Femur (tissue), 1 donor: ENCODE measurements at regions not wholly inside any gene's neighbourhood (a gene's known extent, or its start where the extent isn't known, plus 50 kb on each side); places are given as distances from the start of the nearest gene placed in this dataset.

Experiments
- DNase-seq: peaks from one replicate; pipeline ENCODE4 v3.0.0-alpha.2; 2017

- DNase-seq, result no peak
Observed at GRCh38 chr5:52504584-52505240, 283.0 kb upstream of the ITGA1 start.

DNA sequence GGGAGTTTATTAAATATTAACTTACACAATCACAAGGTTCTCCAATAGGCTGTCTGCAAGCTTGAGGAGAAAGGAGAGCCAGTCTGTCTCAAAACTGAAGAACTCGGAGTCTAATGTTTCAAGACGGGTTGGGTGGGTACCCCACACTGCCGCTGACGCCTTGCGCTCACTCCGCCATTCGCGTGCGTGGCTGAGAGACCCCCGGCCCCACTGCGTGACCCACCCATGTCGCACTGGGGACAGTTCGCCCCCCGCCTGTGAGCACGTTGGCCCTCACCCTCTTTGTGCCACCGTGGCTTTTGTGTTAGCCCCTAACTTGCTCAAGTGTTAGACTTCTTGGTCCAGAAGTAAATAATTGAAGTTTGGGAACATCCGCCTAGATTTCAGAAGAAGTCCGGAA, 270.0 kb upstream of the ITGA1 start:
- DNase-seq, result no peak

DNA sequence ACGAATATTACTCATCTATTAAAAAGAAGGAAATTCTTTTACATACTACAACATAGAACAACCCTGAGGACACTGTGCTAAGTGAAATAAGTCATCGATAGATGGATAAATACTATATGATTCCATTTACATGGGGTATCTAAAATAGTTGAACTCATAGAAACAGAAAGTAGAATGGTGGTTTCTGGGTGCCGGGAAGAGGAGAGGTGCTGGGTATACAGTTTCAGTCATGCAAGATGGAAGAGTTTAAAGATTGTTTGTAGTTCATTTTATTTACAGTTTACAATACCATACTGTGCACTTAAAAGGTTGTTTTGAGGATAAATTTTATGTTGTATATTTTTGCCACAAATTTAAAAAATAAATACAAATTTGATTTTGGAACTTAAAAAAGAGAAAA, 267.5 kb upstream of the ITGA1 start:
- DNase-seq, result no peak

DNA sequence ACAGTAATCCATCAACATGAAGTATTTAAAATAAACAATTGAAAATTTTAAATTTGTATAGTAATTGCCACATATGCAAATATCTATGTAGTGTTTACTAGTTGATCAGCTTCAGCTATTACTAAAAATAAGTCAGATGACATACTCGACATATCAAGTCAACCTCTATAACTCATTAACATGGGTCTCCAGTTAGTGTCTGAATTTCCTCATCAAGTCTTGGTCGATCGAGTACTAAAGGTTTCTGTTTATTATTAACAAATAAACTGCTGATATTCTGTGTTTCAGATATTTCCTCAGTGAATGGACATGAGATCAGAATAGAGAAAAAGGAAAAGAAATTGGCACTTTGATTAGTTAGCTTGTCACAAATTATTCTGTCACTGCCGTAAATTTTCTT, 266.5 kb upstream of the ITGA1 start:
- DNase-seq, result no peak

- no peak for DNase-seq
Observed at GRCh38 chr5:52523701-52524100, 264.0 kb upstream of the ITGA1 start.

DNA sequence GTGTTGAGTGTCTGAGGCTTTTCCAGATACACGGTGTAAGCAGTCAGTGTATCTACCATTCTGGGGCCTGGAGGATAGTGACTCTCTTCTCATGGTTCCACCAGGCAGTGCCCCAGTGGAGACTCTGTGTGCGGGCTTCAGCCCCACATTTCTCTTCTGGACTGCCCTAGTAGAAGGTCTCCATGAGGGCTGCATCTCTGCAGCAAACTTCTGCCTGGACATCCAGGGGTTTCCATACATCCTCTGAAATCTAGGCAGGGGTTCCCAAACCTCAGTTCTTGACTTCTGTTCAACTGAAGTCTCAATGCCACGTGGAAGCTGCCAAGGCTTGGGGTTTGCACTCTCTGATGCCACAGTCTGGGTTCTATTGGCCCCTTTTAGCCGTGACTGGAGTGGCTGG, 256.6 kb upstream of the ITGA1 start:
- no peak for DNase-seq

GRCh38 chr5:52543594-52543993, 244.1 kb upstream of the ITGA1 start:
- DNase-seq, result no peak

- DNase-seq, result no peak
Observed at GRCh38 chr5:52544738-52545137, 243.0 kb upstream of the ITGA1 start.

GRCh38 chr5:52554293-52554692, 233.4 kb upstream of the ITGA1 start:
- DNase-seq, result no peak

DNA sequence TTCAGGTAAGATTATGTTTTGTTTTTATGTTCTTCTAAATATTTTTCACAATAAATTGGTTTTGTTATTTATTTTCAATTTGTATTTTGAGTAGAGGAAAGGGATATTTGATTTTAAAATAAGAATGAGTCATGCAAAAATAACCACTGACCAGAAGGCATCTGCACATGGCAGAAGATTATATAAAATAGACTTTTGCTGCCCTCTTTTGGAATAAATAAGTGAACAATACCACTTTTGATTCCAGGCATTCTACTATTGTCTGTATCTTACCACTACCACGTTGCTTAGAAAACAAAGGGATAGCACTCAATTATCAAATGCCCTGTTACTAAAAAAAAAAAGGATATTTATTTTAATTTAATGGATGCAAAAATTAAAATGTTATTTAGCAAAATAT, 227.3 kb upstream of the ITGA1 start:
- DNase-seq, result no peak

GRCh38 chr5:52562473-52562872, 225.2 kb upstream of the ITGA1 start:
- no peak for DNase-seq

DNA sequence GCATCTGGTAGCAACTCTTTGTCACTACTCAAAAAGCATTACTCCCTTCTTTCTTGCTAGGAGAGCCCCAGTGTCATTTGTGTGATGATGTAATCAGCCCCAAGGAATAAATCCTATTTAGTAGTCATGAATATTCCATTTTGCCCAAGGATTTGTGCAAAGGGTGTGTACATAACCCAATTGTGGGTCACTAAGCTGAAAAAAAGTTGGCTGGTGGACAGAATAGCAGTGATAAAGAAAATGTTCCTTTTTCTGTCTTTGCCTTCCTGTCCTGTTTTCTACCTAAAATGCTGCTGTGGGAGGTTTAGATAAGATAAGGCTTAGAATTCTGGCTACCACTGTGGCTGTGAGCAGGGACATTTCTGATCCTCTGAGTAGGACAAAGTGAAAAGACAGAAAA, 223.1 kb upstream of the ITGA1 start:
- DNase-seq, result no peak

DNA sequence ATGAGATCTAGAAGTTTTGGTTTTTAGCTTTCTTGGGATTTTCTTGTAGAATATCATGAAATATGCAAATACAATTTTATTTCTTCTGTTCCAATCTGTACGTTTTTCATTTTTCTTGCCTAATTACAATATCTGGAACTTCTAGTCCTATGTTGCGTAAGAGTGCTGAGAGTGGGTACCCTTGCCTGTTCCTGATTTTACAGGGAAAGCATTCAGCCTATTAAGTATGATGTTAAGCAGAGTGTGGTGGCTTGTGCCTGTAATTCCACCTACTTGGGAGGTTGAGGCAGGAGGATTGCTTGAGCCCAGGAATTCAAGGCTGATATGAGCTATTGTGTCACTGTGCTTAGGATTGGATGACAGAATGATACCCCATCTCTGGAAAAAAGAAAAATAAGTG, 210.2 kb upstream of the ITGA1 start:
- no peak for DNase-seq

DNA sequence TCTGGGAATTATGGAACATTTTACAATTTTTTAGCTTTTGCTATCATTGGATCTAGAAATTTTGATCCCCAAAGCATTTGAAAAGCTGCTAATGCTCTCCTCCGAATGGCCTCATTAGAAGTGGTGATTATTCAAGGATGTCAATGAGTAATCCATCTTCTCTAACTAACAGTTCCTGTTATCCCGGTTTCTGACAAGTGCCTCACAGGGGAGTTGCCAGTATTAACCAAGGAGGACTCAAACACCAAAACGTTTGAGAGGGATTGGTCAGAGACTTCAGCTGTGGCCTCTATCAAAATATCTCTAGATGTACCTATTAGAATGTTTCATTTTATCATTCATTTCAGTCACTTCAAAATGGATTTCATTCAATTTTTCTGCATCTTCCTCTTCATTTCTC, 208.3 kb upstream of the ITGA1 start:
- DNase-seq, result no peak

GRCh38 chr5:52580921-52581320, 206.8 kb upstream of the ITGA1 start:
- no peak for DNase-seq

DNA sequence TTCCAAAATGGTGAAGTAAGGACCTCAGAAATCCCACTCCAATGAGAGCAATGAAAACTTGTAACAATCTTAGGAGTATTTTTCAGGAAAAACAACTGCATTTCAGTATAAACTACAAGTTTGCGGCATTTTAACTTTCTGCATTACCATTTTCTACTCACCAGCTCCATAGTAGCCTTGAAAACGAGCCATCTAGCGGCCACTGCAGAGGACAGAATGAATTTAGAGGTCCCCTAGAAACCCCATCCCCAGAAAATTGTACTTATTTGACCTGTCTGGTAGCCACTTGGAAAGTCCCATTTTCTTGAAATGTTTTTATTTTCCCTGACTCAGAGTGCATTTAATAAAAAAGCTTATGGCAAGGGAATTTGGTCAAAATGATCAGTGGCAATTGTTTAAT, 205.4 kb upstream of the ITGA1 start:
- no peak for DNase-seq

DNA sequence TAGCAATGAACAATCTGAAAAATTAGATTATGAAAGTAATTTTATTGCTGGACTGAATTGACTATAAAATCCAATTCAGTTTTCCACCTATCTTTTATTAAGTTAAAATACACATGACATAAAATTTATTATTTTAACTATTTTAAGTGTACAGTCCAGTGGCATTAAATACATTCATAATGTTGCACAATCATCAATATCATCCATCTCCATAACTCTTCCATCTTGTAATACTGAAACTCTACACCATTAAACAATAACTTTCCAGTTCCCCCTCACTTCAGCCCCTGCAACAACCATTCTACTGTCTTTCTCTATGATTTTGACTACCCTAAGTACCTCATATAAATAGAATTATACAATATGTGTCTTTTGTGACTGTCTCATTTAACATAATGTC, 200.6 kb upstream of the ITGA1 start:
- no peak for DNase-seq

DNA sequence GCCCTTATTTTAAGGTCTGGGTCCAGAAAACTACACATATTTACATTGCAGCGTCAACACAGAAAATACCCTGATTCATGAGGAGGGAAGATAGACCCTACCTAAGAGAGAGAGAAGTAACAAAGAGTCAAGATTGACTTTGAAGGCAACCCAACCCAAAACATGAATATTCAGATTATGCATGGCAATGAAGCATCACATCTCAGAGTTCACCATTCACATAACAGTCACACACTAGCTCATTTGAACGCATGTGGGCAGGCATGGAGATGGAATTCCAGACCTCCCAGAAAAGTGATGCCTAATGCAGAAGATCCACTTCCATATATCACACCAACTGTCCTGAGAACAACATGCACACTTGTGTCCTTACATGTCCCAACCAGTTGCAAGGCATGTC, 190.1 kb upstream of the ITGA1 start:
- DNase-seq, result no peak

DNA sequence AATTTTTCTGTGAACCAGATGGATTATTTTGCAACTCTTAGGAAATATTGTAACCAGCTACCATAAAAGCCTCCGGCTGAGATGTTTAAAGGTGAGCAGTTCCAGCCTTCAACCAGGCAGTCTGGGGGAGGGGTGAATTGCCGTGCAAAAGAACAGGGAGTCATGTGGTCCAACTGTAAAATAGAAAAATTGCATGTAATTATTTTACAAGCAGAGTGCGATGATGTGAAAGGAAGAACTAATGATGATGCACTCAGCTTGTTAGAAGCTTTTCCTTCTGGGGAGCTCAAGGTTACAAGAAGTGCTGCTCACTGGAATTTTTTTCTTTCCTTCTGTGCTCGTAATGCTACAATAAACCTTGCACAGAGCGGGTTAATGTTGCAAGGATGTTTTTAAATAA, 188.7 kb upstream of the ITGA1 start:
- DNase-seq, result no peak

DNA sequence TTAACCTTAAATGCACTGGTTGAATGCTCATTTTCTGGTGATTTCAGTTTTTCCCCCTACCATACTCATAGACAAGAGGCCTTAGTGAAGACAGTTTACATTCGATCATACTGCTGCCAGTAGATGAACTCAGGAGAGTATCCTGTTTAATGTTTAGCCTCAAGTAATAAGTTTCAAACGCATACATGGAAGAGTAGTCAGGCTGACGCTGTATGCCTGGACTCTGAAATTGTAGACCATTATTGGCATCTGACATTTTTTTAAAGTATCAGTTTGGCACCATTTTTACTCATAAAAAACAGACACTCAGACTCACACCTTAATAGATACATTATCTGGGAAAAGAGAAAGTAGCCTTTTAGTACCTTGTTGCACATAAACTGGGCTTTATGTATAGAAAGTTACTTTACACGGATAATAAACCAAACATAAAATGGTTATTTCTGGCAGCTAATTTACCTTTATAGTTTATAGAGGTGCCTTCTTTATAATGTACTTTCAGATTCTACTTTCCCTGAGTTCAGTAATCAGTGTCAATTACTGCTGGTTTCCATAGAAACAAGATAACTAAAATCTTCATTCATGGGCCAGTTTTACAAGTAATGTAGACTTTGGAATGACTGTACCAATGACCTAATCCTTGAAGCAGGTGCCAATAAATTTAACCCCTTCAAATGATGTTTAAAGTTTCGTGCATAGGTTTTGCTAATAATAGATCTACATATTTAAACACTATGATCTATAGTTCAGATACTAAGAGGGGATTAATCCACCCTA, 183.8 kb upstream of the ITGA1 start:
- no peak for DNase-seq

DNA sequence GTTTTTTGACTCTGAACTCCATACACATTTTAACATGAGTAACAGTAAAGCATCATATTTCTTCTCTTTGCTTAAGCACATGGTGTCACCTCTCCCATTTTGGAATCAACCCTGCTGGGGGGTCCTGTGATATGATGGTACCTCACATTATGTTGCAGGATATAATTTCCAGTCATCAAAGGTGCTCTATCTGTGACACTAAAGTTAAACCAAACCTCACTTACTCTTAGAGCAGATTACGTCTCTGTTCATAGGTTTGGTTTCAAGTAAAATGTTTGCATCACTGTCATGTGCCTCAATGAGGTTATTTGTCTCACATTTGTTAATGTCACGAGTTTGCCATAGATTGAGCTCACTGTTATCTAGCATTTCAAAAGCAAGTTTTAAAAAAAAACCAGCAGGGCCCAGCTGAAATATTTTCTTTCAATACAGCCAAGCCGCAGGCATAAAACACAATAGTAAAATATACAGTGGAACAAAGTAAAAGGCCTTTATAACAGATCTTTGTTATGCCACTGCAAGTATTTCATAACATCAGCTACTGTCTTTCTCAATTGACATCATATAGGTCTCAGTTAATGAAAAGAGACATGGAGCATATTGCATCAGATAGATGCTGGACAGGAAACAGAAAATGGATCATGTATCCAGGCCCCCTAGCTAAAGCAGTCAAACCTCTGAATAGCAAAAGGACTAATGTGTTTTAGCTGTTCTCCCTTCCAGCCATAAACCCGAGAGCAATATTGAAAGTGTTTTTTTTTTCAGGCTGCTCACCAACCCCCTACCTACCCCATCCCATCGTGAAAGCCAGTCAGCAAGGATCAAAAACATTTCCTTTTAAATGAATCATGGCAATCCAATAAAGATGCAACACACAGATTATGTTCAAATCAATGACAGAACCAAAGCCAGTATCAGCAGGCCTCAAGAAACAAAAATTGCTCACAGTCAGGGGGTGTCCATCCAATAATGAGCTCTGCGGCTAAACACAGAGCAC, 182.1 kb upstream of the ITGA1 start:
- DNase-seq, result no peak

DNA sequence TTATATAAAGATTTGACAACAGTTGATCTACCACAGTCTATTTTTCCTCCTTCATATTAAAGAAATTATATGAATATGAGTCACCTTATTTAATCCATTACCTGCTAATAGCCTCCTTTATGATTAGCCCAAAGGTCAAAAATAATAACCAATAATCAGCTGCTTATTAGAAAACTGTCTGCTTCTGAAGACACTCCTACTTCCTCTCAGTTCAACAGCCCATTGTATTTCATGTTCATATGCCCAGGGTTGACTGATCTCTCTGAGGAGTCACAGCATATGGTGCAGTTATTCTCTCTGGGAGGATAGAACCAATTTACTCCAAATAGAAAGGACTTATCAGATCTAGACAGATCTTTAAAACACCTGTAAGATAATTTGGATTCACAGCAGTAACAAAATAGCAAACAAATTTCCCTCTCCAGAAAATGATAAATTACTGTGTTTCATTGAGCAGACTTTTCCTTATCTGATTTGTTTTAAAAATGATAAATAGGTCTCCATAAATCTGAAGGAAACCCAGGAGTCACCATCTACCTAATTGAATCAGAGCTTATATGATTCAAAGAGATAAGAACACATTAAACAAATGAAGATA, 180.4 kb upstream of the ITGA1 start:
- DNase-seq, result no peak

DNA sequence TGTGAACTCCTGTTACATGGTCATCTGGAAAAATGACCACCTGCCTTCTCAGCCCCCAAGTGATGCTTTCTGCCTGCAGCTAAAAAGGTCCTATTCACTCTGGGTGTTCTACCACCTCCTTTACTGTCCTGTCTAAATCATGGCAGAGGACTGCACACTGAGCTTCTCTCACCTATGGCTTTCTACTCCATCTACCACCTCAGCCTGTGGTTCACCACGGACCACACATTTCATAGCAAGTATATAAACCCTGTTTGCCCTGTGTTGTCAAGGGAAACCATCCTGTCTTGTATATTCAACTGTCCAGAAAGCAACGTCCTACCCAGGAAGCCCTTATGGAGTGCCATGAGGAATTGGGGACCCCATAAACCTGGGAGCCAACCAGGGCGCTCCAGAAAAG, 167.4 kb upstream of the ITGA1 start:
- DNase-seq, result no peak
